ENCODE measurements at regions not wholly inside any gene's neighbourhood (a gene's known extent, or its start where the extent isn't known, plus 50 kb on each side); places are given as distances from the start of the nearest gene placed in this dataset.

DNA sequence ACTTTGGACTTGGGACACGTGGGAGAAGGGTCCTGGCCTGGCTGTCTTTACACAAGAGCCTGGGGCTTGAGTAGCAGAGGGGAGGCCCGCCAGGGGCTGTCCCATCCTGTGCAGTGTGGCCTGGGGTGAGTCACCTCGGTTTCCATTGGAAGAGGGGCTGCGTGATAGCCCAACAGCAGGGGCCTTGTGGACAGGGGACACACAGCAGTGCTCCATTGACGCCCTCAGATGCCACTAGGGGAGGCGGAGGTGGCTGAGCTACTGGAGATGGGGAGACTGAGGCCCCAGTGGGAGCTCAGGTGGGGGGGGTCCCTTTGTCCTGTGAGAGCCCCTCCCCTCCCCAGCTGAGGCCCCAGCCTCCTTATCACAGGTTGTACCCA is 50.0 kb upstream of the RNU6ATAC start:
- Histone ChIP-seq H3K27me3 (no peaks in the 10 kb centered on the region), H3K36me3 (no peaks in the 10 kb centered on the region), H3K4me3 (ENCODE audit: low read depth in 1 of 2, low read length in 1 of 2) (no peak overlapping the region), H3K9me3 (no peaks in the 10 kb centered on the region), H3K27ac (no peak overlapping the region), H3K4me1 (ENCODE audit: control insufficient read depth in 1 of 2, insufficient read depth in 1 of 2, low read depth in 1 of 2, low read length in 1 of 2) (no peaks in the 10 kb centered on the region)
- TF ChIP-seq, protein P1, sequence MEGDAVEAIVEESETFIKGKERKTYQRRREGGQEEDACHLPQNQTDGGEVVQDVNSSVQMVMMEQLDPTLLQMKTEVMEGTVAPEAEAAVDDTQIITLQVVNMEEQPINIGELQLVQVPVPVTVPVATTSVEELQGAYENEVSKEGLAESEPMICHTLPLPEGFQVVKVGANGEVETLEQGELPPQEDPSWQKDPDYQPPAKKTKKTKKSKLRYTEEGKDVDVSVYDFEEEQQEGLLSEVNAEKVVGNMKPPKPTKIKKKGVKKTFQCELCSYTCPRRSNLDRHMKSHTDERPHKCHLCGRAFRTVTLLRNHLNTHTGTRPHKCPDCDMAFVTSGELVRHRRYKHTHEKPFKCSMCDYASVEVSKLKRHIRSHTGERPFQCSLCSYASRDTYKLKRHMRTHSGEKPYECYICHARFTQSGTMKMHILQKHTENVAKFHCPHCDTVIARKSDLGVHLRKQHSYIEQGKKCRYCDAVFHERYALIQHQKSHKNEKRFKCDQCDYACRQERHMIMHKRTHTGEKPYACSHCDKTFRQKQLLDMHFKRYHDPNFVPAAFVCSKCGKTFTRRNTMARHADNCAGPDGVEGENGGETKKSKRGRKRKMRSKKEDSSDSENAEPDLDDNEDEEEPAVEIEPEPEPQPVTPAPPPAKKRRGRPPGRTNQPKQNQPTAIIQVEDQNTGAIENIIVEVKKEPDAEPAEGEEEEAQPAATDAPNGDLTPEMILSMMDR (IDR thresholded peaks at IDR 0.05): no peak

DNA sequence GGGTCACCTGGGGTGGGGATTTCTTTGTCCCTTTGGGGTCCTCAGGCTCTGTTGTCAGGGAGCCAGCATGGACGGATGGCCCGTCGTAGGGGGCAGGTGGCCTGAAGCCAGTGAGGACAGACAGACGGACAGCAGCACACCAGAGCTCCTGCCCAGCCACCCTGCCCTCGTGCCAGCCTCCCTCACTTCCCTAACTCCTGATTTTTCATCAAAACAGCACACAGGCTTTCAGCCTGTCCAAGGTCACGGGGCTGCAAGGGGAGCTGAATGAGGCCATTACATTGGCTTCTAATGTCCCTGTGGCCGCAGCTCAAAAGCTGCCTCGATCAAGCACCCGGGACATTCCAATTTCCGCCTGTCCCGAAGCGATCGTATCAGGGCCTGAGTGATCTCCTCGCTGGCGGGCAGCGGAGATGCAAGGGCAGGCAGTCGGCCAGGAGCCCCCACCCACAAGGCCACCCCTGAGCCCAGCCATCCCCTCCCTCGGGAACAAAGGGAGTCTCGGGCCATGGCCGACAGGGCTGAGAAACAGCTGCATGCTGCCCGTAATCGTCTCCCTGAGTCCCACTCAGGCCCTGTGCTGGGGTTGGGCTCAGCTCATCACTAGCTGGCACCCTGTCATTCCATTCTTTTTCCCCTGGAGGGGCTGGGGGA is 50.5 kb upstream of the RNU6ATAC start:
- H3K27ac ChIP-seq: no peak overlapping the region

GRCh38 chr9:134215420-134215698 is 51.0 kb upstream of the RNU6ATAC start:
- H3K27me3 ChIP-seq: no peaks in the 10 kb centered on the region
- no peak overlapping the region for H3K27ac ChIP-seq
- H3K36me3 ChIP-seq: no peaks in the 10 kb centered on the region
- no peaks in the 10 kb centered on the region for H3K4me1 ChIP-seq (ENCODE audit: control insufficient read depth in 1 of 2, insufficient read depth in 1 of 2, low read depth in 1 of 2, low read length in 1 of 2)
- TF ChIP-seq, protein P1 (IDR thresholded peaks at IDR 0.05): no peak
- no peak overlapping the region for H3K4me3 ChIP-seq (ENCODE audit: low read depth in 1 of 2, low read length in 1 of 2)
- H3K9me3 ChIP-seq: no peaks in the 10 kb centered on the region

More for the DNA sequence above, 50.5 kb upstream of the RNU6ATAC start:
- Histone ChIP-seq H3K27me3 (no peaks in the 10 kb centered on the region), H3K4me3 (ENCODE audit: low read depth in 1 of 2, low read length in 1 of 2) (no peak overlapping the region), H3K9me3 (no peaks in the 10 kb centered on the region), H3K4me1 (ENCODE audit: control insufficient read depth in 1 of 2, insufficient read depth in 1 of 2, low read depth in 1 of 2, low read length in 1 of 2) (no peaks in the 10 kb centered on the region), H3K36me3 (no peaks in the 10 kb centered on the region)
- TF ChIP-seq, protein P1 (IDR thresholded peaks at IDR 0.05): no peak

GRCh38 chr9:134215699-134216448 is 51.5 kb upstream of the RNU6ATAC start:
- Histone ChIP-seq H3K4me1 (ENCODE audit: control insufficient read depth in 1 of 2, insufficient read depth in 1 of 2, low read depth in 1 of 2, low read length in 1 of 2) (no peaks in the 10 kb centered on the region), H3K27ac (no peak overlapping the region), H3K27me3 (no peaks in the 10 kb centered on the region), H3K9me3 (no peaks in the 10 kb centered on the region), H3K4me3 (ENCODE audit: low read depth in 1 of 2, low read length in 1 of 2) (no peak overlapping the region), H3K36me3 (no peaks in the 10 kb centered on the region)
- TF ChIP-seq, protein P1 (IDR thresholded peaks at IDR 0.05): no peak

- Histone ChIP-seq H3K4me1 (ENCODE audit: control insufficient read depth in 1 of 2, insufficient read depth in 1 of 2, low read depth in 1 of 2, low read length in 1 of 2) (no peaks in the 10 kb centered on the region), H3K9me3 (no peaks in the 10 kb centered on the region), H3K27me3 (no peaks in the 10 kb centered on the region), H3K36me3 (no peaks in the 10 kb centered on the region), H3K27ac (no peak overlapping the region), H3K4me3 (ENCODE audit: low read depth in 1 of 2, low read length in 1 of 2) (no peak overlapping the region)
- TF ChIP-seq, protein P1 (IDR thresholded peaks at IDR 0.05): no peak
These were observed 52.1 kb upstream of the RNU6ATAC start for GRCh38 chr9:134216449-134216951.
